Endothelial cell of umbilical vein (primary cell): ENCODE measurements at regions not wholly inside any gene's neighbourhood (a gene's known extent, or its start where the extent isn't known, plus 50 kb on each side); places are given as distances from the start of the nearest gene placed in this dataset.

Experiments
- BruUV-seq: library from RNA; stranded (reverse); fragments of 400-500 nt; replicated peaks from 2 replicates; lab custom pipeline; 2021; lab: Mats Ljungman, UMichigan
- CTCF ChIA-PET: fragments of 300-600, 350-600 bp; sonication (Branson Sonifier 250); formaldehyde crosslinking; loops from one replicate; lab custom pipeline; 2021; ENCODE audit warnings: antibody characterized with exemption, inconsistent platforms; lab: Charles Lee
- POLR2A ChIA-PET: fragments of 300-600, 350-600 bp; sonication (Branson Sonifier 250); formaldehyde crosslinking; loops from one replicate; lab custom pipeline; 2021; ENCODE audit warnings: antibody characterized with exemption, inconsistent platforms; lab: Charles Lee
- DNase-seq: peaks from one replicate; pipeline ENCODE4 v3.0.0-alpha.2; 2011; ENCODE audit warnings: low read depth, low spot score
- FAIRE-seq: peaks from 2 replicates; lab custom pipeline; 2011; peaks lifted over from hg19 to GRCh38; lab: Jason Lieb, UNC
- H2AFZ ChIP-seq: 2 replicates; pipeline ENCODE4 v1.6.0; 2012; ENCODE audit warnings: low read depth, low read length, control low read depth, inconsistent platforms
- H3K27ac ChIP-seq: 2 replicates; pipeline ENCODE4 v1.5.1; 2011; ENCODE audit warnings: low read depth, mild to moderate bottlenecking, control low read depth, low read length, moderate library complexity; ENCODE audit not compliant: insufficient read depth
- H3K27me3 ChIP-seq, 2 experiments: 2 replicates each; pipeline versions ENCODE4 v1.6.0 to v1.6.1; 2011; ENCODE audit warnings: low read length in 2 of 2, mixed read lengths in 1 of 2; ENCODE audit not compliant: control insufficient read depth in 2 of 2, insufficient read depth in 2 of 2
- H3K36me3 ChIP-seq, 2 experiments: 2 replicates in 1 of 2; 3 replicates in 1 of 2; pipeline ENCODE4 v1.5.1; 2011; ENCODE audit warnings: low read length in 2 of 2, mild to moderate bottlenecking in 1 of 2, moderate library complexity in 1 of 2; ENCODE audit not compliant: control insufficient read depth in 2 of 2, insufficient read depth in 2 of 2; ENCODE audit errors: extremely low read depth in 1 of 2
- H3K4me1 ChIP-seq: 3 replicates; pipeline ENCODE4 v1.5.1; 2011; ENCODE audit warnings: mild to moderate bottlenecking, low read length; ENCODE audit not compliant: control insufficient read depth, insufficient read depth; ENCODE audit errors: extremely low read depth
- H3K4me2 ChIP-seq: 2 replicates; pipeline ENCODE4 v1.6.1; 2011; ENCODE audit warnings: low read length, control low read depth, mixed read lengths; ENCODE audit not compliant: insufficient read depth
- H3K4me3 ChIP-seq, 3 experiments: fragments of 200-600 bp in 1 of 3; sonication (generic), shearing (Covaris generic) in 1 of 3; replicated peaks in 1 of 3; 2 replicates each; pipeline ENCODE4 v1.5.1; 2011 to 2016; ENCODE audit warnings: control low read depth in 3 of 3, low read length in 3 of 3, mild to moderate bottlenecking in 2 of 3, inconsistent platforms in 1 of 3, low read depth in 1 of 3, moderate library complexity in 1 of 3; ENCODE audit not compliant: insufficient read depth in 1 of 3
- H3K79me2 ChIP-seq: 2 replicates; pipeline ENCODE4 v1.6.0; 2012; ENCODE audit warnings: low read length, inconsistent platforms; ENCODE audit not compliant: control insufficient read depth, insufficient read depth
- H3K9ac ChIP-seq: replicated peaks from 2 replicates; pipeline ENCODE3; 2011; ENCODE audit warnings: low read length, control low read depth; ENCODE audit not compliant: insufficient read depth; ENCODE audit errors: extremely low read depth
- H3K9me1 ChIP-seq: replicated peaks from 3 replicates; pipeline ENCODE4 v1.6.0; 2011; ENCODE audit warnings: mild to moderate bottlenecking, low read length; ENCODE audit not compliant: control insufficient read depth, insufficient read depth; ENCODE audit errors: extremely low read depth
- H3K9me3 ChIP-seq: replicated peaks from 2 replicates; pipeline ENCODE4 v1.5.1; 2012; ENCODE audit warnings: low read length, inconsistent platforms; ENCODE audit not compliant: control insufficient read depth, insufficient read depth
- H4K20me1 ChIP-seq: replicated peaks from 2 replicates; pipeline ENCODE3; 2011; ENCODE audit warnings: mild to moderate bottlenecking, low read length; ENCODE audit not compliant: control insufficient read depth, insufficient read depth; ENCODE audit errors: extremely low read depth
- CTCF ChIP-seq, 2 donors: IDR thresholded peaks; 1 replicate in 1 of 2; 2 replicates in 1 of 2; pipeline ENCODE4 v1.5.1; 2011; ENCODE audit warnings: low read length in 2 of 2, mild to moderate bottlenecking in 2 of 2, moderate library complexity in 2 of 2, control low read depth in 1 of 2, inconsistent platforms in 1 of 2, low read depth in 1 of 2; ENCODE audit not compliant: insufficient read depth in 1 of 2; ENCODE audit errors: extremely low read depth in 1 of 2
- EZH2 ChIP-seq: IDR thresholded peaks from 2 replicates; pipeline ENCODE4 v1.6.1; 2012; ENCODE audit warnings: borderline replicate concordance, low read depth, mild to moderate bottlenecking, moderate library complexity, low read length, inconsistent platforms; ENCODE audit not compliant: severe bottlenecking
- FOS ChIP-seq: IDR thresholded peaks from 2 replicates; pipeline ENCODE4 v1.6.1; 2011; ENCODE audit warnings: mild to moderate bottlenecking, low read length, moderate library complexity, borderline replicate concordance; ENCODE audit not compliant: insufficient read depth
- GATA2 ChIP-seq: IDR thresholded peaks from 2 replicates; pipeline ENCODE4 v1.7.0; 2011; ENCODE audit warnings: low read depth, mild to moderate bottlenecking, moderate library complexity, mixed read lengths, low read length; ENCODE audit not compliant: insufficient read length, insufficient read depth
- JUN ChIP-seq: IDR thresholded peaks from 2 replicates; pipeline ENCODE4 v1.6.1; 2011; ENCODE audit warnings: borderline replicate concordance, low read depth; ENCODE audit not compliant: insufficient read length, insufficient read depth
- MAX ChIP-seq: IDR thresholded peaks from 2 replicates; pipeline ENCODE4 v1.6.1; 2011; ENCODE audit not compliant: insufficient read depth, insufficient read length
- MYC ChIP-seq: IDR thresholded peaks from one replicate; pipeline ENCODE4 v1.6.1; 2011; ENCODE audit warnings: mild to moderate bottlenecking, low read depth, low read length
- POLR2A ChIP-seq: IDR thresholded peaks from 2 replicates; pipeline ENCODE4 v1.6.1; 2012; ENCODE audit warnings: low read depth, mild to moderate bottlenecking, control low read depth, low read length
- POLR2AphosphoS5 ChIP-seq: IDR thresholded peaks from 2 replicates; pipeline ENCODE4 v1.6.1; 2012; ENCODE audit warnings: low read depth, mild to moderate bottlenecking, control low read depth, low read length, moderate library complexity; ENCODE audit not compliant: insufficient read depth
- dilution Hi-C: fragments of 300-500 bp; cut with MboI; formaldehyde crosslinking; loops from one replicate; pipeline ENCODE4 v1.15.0; 2019; ENCODE audit warnings: low sequenced_read_pairs; ENCODE audit not compliant: extremely low pct_ligation_motif_present
- intact Hi-C: fragments of 100-400 bp; cut with micrococcal nuclease; formaldehyde crosslinking; loops from one replicate; pipeline ENCODE4 v1.10.0; 2022

- POLR2A ChIA-PET: no interaction called here
- dilution Hi-C loops: no loop called here
These were observed 176.6 kb upstream of the SDK2 start for GRCh38 chr17:73820686-73821448.

More at GRCh38 chr17:73820686-73821448, 176.6 kb upstream of the SDK2 start:
- no peaks in the 10 kb centered on the region for H3K9me3 ChIP-seq
- no peak overlapping the region for H3K4me2 ChIP-seq
- intact Hi-C loops: no loop called here
- no peak overlapping the region for H3K9ac ChIP-seq
- CTCF ChIA-PET: no interaction called here
- H3K36me3 ChIP-seq: no peaks in the 10 kb centered on the region
- DNase-seq (no peak), FAIRE-seq (no peak)
- no peaks in the 10 kb centered on the region for H4K20me1 ChIP-seq
- no peak overlapping the region for H2AFZ ChIP-seq
- H3K27me3 ChIP-seq: no peaks in the 10 kb centered on the region
- no peak overlapping the region for H3K4me3 ChIP-seq
- H3K9me1 ChIP-seq: no peaks in the 10 kb centered on the region
- BruUV-seq: no TSS peak
- TF ChIP-seq JUN (no peak), CTCF (IDR thresholded peaks at IDR 0.05; ENCODE audit: extremely low read depth in 1 of 2, insufficient read depth in 1 of 2, low read depth in 1 of 2, low read length in 2 of 2) (no peak), MYC (no peak), GATA2 (no peak), EZH2 (no peak), MAX (no peak), POLR2AphosphoS5 (no peak), FOS (no peak), POLR2A (no peak)
- H3K79me2 ChIP-seq: no peaks in the 10 kb centered on the region
- no peaks in the 10 kb centered on the region for H3K4me1 ChIP-seq
- no peak overlapping the region for H3K27ac ChIP-seq
